GM12878 (cell line): ENCODE measurements at regions not wholly inside any gene's neighbourhood (a gene's known extent, or its start where the extent isn't known, plus 50 kb on each side); places are given as distances from the start of the nearest gene placed in this dataset.

Source experiments
- ATAC-seq: fragments of 200-7000 bp; cut with Tn5 transposase; 3 replicates; pipeline ENCODE4 v1.9.1; 2020; ENCODE audit warnings: mild to moderate bottlenecking, moderate library complexity
- BruUV-seq: library from RNA; stranded (reverse); fragments of 400-500 nt; replicated peaks from 2 replicates; lab custom pipeline; 2021; lab: Mats Ljungman, UMichigan
- CTCF ChIA-PET: fragments of 300-600 bp; sonication (Branson Sonifier 250); formaldehyde crosslinking; extraction: SDS; loops from one replicate; lab custom pipeline; 2021; ENCODE audit warnings: inconsistent platforms; lab: Yijun Ruan, JAX
- POLR2A ChIA-PET: fragments of 350-600 bp; formaldehyde crosslinking; extraction: SDS; loops from one replicate; lab custom pipeline; 2021; ENCODE audit warnings: inconsistent platforms; lab: Charles Lee
- RAD21 ChIA-PET: fragments of 300-600 bp; sonication (Branson Sonifier 250); formaldehyde crosslinking; loops from one replicate; lab custom pipeline; 2023; ENCODE audit warnings: antibody characterized with exemption; ENCODE audit not compliant: unreplicated experiment; lab: Charles Lee
- SMC1A ChIA-PET: fragments of 300-600 bp; sonication (Branson Sonifier 250); formaldehyde crosslinking; loops from one replicate; lab custom pipeline; 2023; ENCODE audit not compliant: unreplicated experiment, uncharacterized antibody; lab: Charles Lee
- DNase-seq: peaks from one replicate; pipeline ENCODE4 v3.0.0-alpha.2; 2011; ENCODE audit warnings: low read depth, low spot score
- FAIRE-seq: peaks from 3 replicates; lab custom pipeline; 2011; peaks lifted over from hg19 to GRCh38; lab: Jason Lieb, UNC
- H2AFZ ChIP-seq: 2 replicates; pipeline ENCODE4 v1.6.0; 2011; ENCODE audit warnings: low read depth, low read length, control low read depth; ENCODE audit not compliant: control insufficient read depth
- H3K27ac ChIP-seq: 2 replicates; pipeline ENCODE4 v1.5.1; 2011; ENCODE audit warnings: control low read depth; ENCODE audit not compliant: control insufficient read depth, insufficient read depth
- H3K27me3 ChIP-seq, 2 experiments: replicated peaks in 1 of 2; 2 replicates each; pipeline versions ENCODE4 v1.6.0 to v1.6.1; 2011; ENCODE audit warnings: low read length in 1 of 2; ENCODE audit not compliant: control insufficient read depth in 2 of 2, insufficient read depth in 2 of 2
- H3K36me3 ChIP-seq, 2 experiments: 2 replicates each; pipeline ENCODE4 v1.5.1; 2011; ENCODE audit warnings: low read length in 1 of 2; ENCODE audit not compliant: control insufficient read depth in 2 of 2, insufficient read depth in 2 of 2
- H3K4me1 ChIP-seq: 2 replicates; pipeline ENCODE4 v1.6.1; 2011; ENCODE audit warnings: mild to moderate bottlenecking, low read length, moderate library complexity, mixed read lengths; ENCODE audit not compliant: control insufficient read depth, insufficient read depth
- H3K4me2 ChIP-seq: 2 replicates; pipeline ENCODE4 v1.6.0; 2011; ENCODE audit warnings: control low read depth; ENCODE audit not compliant: control insufficient read depth, insufficient read depth
- H3K4me3 ChIP-seq: fragments of 200-600 bp; sonication (generic); 2 replicates; pipeline ENCODE4 v1.5.1; 2016
- H3K79me2 ChIP-seq: 2 replicates; pipeline ENCODE4 v1.6.0; 2011; ENCODE audit warnings: low read length; ENCODE audit not compliant: control insufficient read depth, insufficient read depth
- H3K9ac ChIP-seq: 2 replicates; pipeline ENCODE4 v1.8.0; 2011; ENCODE audit warnings: low read length, control low read depth, mixed read lengths; ENCODE audit not compliant: control insufficient read depth, insufficient read depth
- H3K9me3 ChIP-seq: replicated peaks from 3 replicates; pipeline ENCODE4 v1.5.1; 2011; ENCODE audit warnings: mild to moderate bottlenecking, low read length; ENCODE audit not compliant: control insufficient read depth, insufficient read depth
- H4K20me1 ChIP-seq: 2 replicates; pipeline ENCODE4 v1.6.0; 2011; ENCODE audit not compliant: control insufficient read depth, insufficient read depth
- MYC ChIP-seq: IDR thresholded peaks from 2 replicates; pipeline ENCODE4 v1.6.1; 2011; ENCODE audit warnings: mild to moderate bottlenecking, low read length, moderate library complexity, inconsistent platforms; ENCODE audit not compliant: insufficient read depth, insufficient replicate concordance, insufficient read length, severe bottlenecking
- SMARCA5 ChIP-seq: fragments of 450-650 bp; IDR thresholded peaks from 2 replicates; pipeline ENCODE4 v1.6.1; 2017; ENCODE audit warnings: mild to moderate bottlenecking
- SRF ChIP-seq, 2 experiments: IDR thresholded peaks; 2 replicates each; pipeline ENCODE4 v1.6.1; 2011; ENCODE audit warnings: low read depth in 2 of 2, low read length in 2 of 2, mild to moderate bottlenecking in 1 of 2, moderate library complexity in 1 of 2
- WGBS: methylation state at CpG from one replicate; pipeline ENCODE4 v1.1.6; 2016; ENCODE audit warnings: low lambda C conversion rate; ENCODE audit not compliant: insufficient replicate concordance, insufficient coverage; ENCODE audit errors: missing lambda C conversion rate; 5-methylcytosine and 5-hydroxymethylcytosine counted together
- in situ Hi-C: fragments of 300-500 bp; cut with MboI; formaldehyde crosslinking; loops from 9 replicates; pipeline ENCODE4 v1.14.3; 2018; ENCODE audit warnings: mixed read lengths
- intact Hi-C: fragments of 100-400 bp; cut with micrococcal nuclease; formaldehyde crosslinking; loops from one replicate; pipeline ENCODE4 v1.14.2; 2022; ENCODE audit not compliant: unreplicated experiment
- TF ChIP-seq, protein P1 (sequence below): IDR thresholded peaks from 2 replicates; pipeline ENCODE4 v1.6.1; 2012; ENCODE audit warnings: low read depth, low read length, improper control_type of control experiment
- TF ChIP-seq, protein P2 (sequence below): fragments of 450-650 bp; IDR thresholded peaks from 2 replicates; pipeline ENCODE4 v1.6.1; 2017; ENCODE audit warnings: antibody characterized with exemption, mild to moderate bottlenecking, moderate library complexity

DNA sequence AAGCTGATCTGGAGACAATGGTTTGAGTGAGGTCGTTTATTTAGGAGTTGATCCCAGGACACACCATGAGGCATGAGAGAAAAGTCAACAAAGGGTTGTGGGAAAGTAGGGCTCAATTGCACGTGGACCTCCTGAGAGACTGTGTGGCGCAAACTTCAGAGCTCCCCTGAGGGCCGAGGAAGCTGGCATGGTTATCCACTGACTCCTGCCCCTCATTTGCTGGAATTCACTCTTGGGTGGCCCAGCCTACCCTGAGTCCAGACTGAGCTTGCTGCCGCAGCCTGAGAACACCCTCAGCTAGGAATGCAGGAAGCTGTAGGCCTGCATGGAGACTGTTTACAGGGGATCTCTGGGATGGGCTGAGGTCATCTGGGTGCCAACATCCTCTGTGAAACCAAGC, 301.0 kb downstream of the RWDD3 start (continued):
- no peak for TF ChIP-seq MYC
- TF ChIP-seq, protein P1, sequence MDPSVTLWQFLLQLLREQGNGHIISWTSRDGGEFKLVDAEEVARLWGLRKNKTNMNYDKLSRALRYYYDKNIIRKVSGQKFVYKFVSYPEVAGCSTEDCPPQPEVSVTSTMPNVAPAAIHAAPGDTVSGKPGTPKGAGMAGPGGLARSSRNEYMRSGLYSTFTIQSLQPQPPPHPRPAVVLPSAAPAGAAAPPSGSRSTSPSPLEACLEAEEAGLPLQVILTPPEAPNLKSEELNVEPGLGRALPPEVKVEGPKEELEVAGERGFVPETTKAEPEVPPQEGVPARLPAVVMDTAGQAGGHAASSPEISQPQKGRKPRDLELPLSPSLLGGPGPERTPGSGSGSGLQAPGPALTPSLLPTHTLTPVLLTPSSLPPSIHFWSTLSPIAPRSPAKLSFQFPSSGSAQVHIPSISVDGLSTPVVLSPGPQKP: no peak

DNA sequence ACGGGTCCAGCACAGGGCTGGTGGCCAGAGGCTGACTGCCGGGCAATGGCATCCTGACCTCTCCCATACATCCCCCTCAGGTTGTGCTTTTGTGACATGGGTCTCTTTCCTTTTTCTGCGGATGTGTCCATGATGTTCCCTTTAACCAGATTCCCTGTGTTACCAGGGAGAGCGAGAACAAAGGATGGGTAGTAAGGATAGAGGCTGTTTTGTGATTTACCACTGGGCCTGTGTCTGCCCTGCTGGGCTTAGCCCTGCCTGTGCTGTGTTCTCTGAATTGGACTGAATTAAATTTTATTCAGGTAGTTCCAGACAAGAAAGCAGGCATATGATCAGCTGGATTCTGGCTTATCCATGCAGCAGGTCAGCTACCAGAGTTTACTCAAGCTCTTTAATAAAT, 301.6 kb downstream of the RWDD3 start:
- no TSS peak for BruUV-seq

More for the DNA sequence above, 301.6 kb downstream of the RWDD3 start:
- TF ChIP-seq, protein P2, sequence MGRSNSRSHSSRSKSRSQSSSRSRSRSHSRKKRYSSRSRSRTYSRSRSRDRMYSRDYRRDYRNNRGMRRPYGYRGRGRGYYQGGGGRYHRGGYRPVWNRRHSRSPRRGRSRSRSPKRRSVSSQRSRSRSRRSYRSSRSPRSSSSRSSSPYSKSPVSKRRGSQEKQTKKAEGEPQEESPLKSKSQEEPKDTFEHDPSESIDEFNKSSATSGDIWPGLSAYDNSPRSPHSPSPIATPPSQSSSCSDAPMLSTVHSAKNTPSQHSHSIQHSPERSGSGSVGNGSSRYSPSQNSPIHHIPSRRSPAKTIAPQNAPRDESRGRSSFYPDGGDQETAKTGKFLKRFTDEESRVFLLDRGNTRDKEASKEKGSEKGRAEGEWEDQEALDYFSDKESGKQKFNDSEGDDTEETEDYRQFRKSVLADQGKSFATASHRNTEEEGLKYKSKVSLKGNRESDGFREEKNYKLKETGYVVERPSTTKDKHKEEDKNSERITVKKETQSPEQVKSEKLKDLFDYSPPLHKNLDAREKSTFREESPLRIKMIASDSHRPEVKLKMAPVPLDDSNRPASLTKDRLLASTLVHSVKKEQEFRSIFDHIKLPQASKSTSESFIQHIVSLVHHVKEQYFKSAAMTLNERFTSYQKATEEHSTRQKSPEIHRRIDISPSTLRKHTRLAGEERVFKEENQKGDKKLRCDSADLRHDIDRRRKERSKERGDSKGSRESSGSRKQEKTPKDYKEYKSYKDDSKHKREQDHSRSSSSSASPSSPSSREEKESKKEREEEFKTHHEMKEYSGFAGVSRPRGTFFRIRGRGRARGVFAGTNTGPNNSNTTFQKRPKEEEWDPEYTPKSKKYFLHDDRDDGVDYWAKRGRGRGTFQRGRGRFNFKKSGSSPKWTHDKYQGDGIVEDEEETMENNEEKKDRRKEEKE: no peak
- no peak for TF ChIP-seq SRF (IDR thresholded peaks at IDR 0.05; ENCODE audit: low read depth in 2 of 2, low read length in 2 of 2)
- no peak for TF ChIP-seq SMARCA5
- ChIA-PET SMC1A (no interaction called here), CTCF (no interaction called here), POLR2A (no interaction called here), RAD21 (no interaction called here)
- ATAC-seq (no peak), DNase-seq (no peak), FAIRE-seq (no peak)
- Histone ChIP-seq H3K9ac (no peak overlapping the region), H3K27ac (no peak overlapping the region), H2AFZ (no peak overlapping the region), H3K27me3 (no peaks in the 10 kb centered on the region), H4K20me1 (no peaks in the 10 kb centered on the region), H3K4me3 (no peak overlapping the region), H3K79me2 (no peaks in the 10 kb centered on the region), H3K4me1 (no peaks in the 10 kb centered on the region), H3K36me3 (no peaks in the 10 kb centered on the region), H3K9me3 (no peaks in the 10 kb centered on the region), H3K4me2 (no peak overlapping the region)
- in situ Hi-C loops (no loop called here), intact Hi-C loops (no loop called here)
- WGBS: 41% methylated on average over 4 of the region's 4 CpGs
